ENCODE measurements at regions not wholly inside any gene's neighbourhood (a gene's known extent, or its start where the extent isn't known, plus 50 kb on each side); places are given as distances from the start of the nearest gene placed in this dataset.

DNA sequence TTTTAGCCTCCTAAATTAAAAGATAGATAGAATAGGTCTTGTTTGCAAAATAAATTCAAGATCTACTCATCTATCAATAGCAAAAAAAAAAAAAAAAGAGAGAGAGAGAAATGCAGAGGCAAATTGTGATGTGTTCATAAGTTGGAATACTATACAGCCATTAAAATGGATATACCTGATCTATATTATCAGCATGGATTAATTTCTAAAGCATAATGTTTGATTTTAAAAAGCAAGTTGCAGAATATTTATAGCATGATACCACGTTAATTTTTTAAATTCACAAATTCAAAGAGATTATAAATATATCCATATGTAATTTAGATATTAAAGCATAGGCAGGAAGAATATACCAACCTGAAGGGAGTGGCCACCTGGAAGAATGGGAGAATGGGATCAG is 114.9 kb upstream of the PTPRT start:
- TF ChIP-seq, protein P1, sequence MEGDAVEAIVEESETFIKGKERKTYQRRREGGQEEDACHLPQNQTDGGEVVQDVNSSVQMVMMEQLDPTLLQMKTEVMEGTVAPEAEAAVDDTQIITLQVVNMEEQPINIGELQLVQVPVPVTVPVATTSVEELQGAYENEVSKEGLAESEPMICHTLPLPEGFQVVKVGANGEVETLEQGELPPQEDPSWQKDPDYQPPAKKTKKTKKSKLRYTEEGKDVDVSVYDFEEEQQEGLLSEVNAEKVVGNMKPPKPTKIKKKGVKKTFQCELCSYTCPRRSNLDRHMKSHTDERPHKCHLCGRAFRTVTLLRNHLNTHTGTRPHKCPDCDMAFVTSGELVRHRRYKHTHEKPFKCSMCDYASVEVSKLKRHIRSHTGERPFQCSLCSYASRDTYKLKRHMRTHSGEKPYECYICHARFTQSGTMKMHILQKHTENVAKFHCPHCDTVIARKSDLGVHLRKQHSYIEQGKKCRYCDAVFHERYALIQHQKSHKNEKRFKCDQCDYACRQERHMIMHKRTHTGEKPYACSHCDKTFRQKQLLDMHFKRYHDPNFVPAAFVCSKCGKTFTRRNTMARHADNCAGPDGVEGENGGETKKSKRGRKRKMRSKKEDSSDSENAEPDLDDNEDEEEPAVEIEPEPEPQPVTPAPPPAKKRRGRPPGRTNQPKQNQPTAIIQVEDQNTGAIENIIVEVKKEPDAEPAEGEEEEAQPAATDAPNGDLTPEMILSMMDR (IDR thresholded peaks at IDR 0.05): no peak
- TF ChIP-seq POLR2A (IDR thresholded peaks at IDR 0.05) (no peak), POLR2AphosphoS5 (IDR thresholded peaks at IDR 0.05) (no peak), EP300 (IDR thresholded peaks at IDR 0.05; ENCODE audit: low read depth) (no peak)
